ENCODE measurements at regions not wholly inside any gene's neighbourhood (a gene's known extent, or its start where the extent isn't known, plus 50 kb on each side); places are given as distances from the start of the nearest gene placed in this dataset.
"Not testable (repeated sequence)": the region's sequence is repeated elsewhere in the genome, so short reads cannot be mapped to it uniquely, and the experiment has no call there.

DNA sequence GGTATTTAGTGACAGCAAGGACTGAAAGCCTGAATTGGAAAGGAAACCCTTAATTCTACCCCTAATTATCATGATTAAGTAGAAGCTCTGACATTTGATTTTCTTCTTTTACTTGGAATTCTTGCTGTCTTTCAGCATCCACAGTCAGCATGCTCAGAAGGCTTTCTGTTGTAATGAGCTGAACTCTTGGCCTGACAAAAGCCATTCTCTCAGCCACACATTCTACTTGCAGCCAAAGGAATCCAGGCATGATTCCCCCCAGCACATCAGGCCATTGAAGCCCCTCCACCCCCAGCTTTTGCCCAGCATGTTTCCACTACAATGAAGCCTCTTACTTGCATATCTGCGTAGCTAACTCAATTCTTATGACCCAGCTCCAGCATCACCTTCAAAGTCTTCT, 94.3 kb upstream of the FRMD4A start:
- no peak for DNase-seq

- DNase-seq = no peak
These were observed 92.5 kb upstream of the FRMD4A start for GRCh38 chr10:14423111-14423744.

GRCh38 chr10:14422431-14422830, 91.7 kb upstream of the FRMD4A start:
- DNase-seq = no peak

- DNase-seq = no peak
These were observed 91.2 kb upstream of the FRMD4A start for GRCh38 chr10:14421941-14422340.

- not testable (repeated sequence) for DNase-seq
These were observed 86.6 kb upstream of the FRMD4A start for GRCh38 chr10:14417336-14417735.

GRCh38 chr10:14416308-14416700, 85.6 kb upstream of the FRMD4A start:
- no peak for DNase-seq

- DNase-seq = no peak
These were observed 85.1 kb upstream of the FRMD4A start for GRCh38 chr10:14415676-14416307.

DNA sequence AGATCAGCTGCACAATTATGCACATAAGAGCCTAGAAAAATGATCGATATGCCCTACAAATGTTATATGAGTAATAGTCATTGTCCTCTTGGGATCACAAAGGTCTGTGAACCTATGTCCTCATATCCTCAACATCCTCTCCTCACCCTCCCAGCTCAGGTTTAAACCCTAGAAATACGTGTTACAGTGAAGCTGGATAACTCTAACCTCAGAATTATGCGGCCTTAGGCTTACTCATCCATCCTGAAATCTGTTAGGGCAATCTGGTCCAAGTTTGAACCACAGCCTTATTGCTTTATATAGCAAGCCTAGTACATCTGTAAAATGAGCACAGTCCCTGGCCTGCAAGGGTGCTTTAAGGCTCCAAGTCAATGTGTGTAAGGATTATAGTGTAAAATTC, 84.2 kb upstream of the FRMD4A start:
- no peak for DNase-seq

DNA sequence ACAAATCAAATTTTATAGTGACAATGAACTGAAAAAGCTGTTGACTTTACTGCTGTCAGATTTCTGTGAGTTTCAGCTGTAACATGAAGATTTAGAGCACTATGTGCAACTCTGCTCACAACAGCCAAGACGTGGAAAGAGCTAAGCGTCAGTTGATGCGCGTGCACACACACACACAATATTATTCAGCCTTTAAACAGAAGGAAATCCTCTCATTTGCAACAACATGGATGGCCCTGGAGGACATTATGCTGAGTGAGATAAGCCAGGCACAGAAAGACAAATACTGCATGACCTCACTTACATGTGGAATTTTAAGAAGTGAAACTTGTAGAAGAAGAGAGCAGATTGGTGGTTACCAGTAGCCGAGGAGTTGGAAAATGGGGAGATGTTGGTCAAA, 82.8 kb upstream of the FRMD4A start:
- no peak for DNase-seq

DNA sequence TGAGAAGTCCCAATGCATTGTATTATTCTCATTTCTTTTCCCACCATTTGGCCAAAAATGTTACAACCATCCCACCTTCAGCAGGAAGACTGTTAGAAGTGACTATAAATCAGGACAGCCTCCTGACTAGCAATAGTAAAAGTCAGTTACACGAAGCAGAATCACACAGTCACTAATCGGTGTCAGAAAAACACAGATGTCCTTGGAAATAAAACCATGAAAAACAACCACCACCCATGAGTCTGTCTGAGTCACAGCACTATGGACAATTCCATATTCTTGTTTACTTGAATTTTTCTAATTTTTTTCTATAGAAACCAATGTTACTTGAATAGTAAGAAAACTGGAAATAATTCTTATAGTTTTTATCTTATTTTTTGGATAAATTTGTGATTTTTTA, 81.9 kb upstream of the FRMD4A start:
- no peak for DNase-seq

GRCh38 chr10:14409856-14410458, 79.2 kb upstream of the FRMD4A start:
- DNase-seq = no peak

DNA sequence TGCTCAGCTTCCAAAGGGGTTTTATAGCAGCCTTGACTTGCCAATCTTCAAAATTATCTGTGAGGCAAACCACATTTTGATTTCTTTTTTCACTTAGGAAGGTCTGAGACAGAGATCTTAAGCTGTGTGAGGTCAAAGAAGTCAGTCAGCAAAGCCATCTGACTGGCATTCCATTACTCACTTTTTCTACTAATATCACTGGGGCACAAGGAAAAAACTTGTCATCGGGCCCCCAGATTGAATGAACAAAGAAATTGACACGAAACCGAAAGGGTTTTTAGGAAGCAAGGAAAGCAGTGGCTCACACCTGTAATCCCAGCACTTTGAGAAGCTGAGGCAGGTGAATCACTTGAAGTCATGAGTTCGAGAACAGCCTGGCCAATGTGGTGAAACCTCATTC, 78.5 kb upstream of the FRMD4A start:
- DNase-seq = peak; percentile 9

DNA sequence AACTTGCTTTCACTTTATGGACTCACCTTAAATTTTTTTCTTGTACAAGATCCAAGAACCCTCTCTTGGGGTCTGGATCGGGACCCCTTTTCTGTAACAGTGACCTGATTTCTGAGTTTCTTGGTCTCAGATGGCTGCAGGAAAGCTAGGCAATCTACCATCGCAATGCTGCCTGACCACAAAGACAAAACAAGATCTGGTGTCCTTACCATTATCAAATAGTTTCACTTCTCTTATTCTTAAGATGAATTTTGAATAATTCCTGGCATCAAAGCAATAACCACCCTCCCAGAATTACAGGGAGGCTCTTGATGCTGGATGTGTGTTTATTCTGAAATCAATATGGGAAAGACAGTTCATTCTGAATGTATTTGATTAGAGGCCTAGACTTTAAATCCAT, 77.4 kb upstream of the FRMD4A start:
- DNase-seq = no peak

DNA sequence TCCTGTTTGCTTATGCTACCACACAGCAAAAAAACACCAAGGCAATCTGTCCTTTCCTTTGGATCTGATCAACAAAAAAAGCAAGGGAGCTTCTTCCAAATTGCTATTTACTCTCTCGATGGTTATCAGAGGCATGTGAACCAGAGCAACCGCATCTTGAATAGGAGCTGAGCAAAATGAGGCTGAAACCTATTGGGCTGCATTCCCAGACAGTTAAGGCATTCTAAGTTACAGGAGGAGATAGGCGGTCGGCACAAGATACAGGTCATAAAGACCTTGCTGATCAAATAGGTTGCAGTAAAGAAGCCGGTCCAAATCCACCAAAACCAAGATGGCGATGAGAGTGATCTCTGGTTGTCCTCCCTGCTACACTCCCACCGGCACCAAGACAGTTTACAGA, 76.8 kb upstream of the FRMD4A start:
- no peak for DNase-seq

- no peak for DNase-seq
These were observed 74.6 kb upstream of the FRMD4A start for GRCh38 chr10:14405076-14406065.

GRCh38 chr10:14403881-14404623, 73.3 kb upstream of the FRMD4A start:
- no peak for DNase-seq

GRCh38 chr10:14403359-14403758, 72.6 kb upstream of the FRMD4A start:
- no peak for DNase-seq

GRCh38 chr10:14399641-14400040, 68.9 kb upstream of the FRMD4A start:
- no peak for DNase-seq

DNA sequence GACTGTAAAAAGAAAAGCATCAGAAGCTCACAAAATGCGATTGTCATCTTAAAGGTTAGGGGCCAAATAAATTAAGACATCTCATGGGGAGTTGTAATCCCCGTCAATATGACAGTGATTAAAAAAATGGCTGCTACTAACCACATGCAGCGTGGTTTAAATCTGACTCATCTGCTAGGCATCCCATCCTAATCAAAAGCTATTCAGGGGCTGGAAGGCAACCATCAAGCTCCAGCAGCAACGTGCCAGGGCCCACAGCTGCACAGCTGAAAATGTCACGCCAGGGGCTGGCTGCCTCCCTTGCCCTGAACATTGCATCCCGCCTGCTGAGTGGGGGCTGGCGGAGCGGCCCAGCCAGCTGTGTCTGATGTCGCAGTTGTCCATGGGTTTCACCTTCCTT, 66.3 kb upstream of the FRMD4A start:
- no peak for DNase-seq

GRCh38 chr10:14396411-14397048, 65.8 kb upstream of the FRMD4A start:
- no peak for DNase-seq

- no peak for DNase-seq
These were observed 63.5 kb upstream of the FRMD4A start for GRCh38 chr10:14394179-14394578.

GRCh38 chr10:14391342-14391741, 60.6 kb upstream of the FRMD4A start:
- DNase-seq = no peak
